A549 (cell line): ENCODE measurements at regions not wholly inside any gene's neighbourhood (a gene's known extent, or its start where the extent isn't known, plus 50 kb on each side); places are given as distances from the start of the nearest gene placed in this dataset.

Experiments used
- ATAC-seq, 2 experiments: fragments of 200-7000 bp in 1 of 2; fragments of >200 bp in 1 of 2; cut with Nextera tagmentation in 1 of 2; cut with Tn5 transposase in 1 of 2; 3 replicates each; pipeline versions ENCODE4 v1.8.0 to v1.9.1; 2018 to 2020; ENCODE audit warnings: mild to moderate bottlenecking in 1 of 2, moderate library complexity in 1 of 2
- CTCF ChIA-PET: fragments of 300-600 bp; sonication (Branson Sonifier 250); formaldehyde crosslinking; extraction: SDS; loops from one replicate; lab custom pipeline; 2021; ENCODE audit warnings: antibody characterized with exemption, inconsistent platforms; lab: Yijun Ruan, JAX
- POLR2A ChIA-PET: fragments of 350-600 bp; formaldehyde crosslinking; extraction: SDS; loops from one replicate; lab custom pipeline; 2021; ENCODE audit warnings: antibody characterized with exemption, inconsistent platforms; lab: Yijun Ruan, JAX
- DNase-seq, 2 experiments: peaks; one replicate each; pipeline versions ENCODE4 v3.0.0 to v3.0.0-alpha.2; 2011 to 2016; ENCODE audit warnings: low read depth in 1 of 2, low spot score in 1 of 2
- FAIRE-seq: peaks from 2 replicates; lab custom pipeline; 2011; peaks lifted over from hg19 to GRCh38; lab: Jason Lieb, UNC
- H3K27ac ChIP-seq, 2 experiments: fragments of >200 bp; sonication (Bioruptor Twin); formaldehyde crosslinking; 3 replicates each; pipeline ENCODE4 v1.5.1; 2016 to 2017
- H3K4me1 ChIP-seq: fragments of >200 bp; sonication (Bioruptor Twin); formaldehyde crosslinking; 3 replicates; pipeline ENCODE4 v1.6.1; 2016
- H3K4me2 ChIP-seq: fragments of >200 bp; sonication (Bioruptor Twin); formaldehyde crosslinking; 3 replicates; pipeline ENCODE4 v1.6.1; 2016
- H3K4me3 ChIP-seq: fragments of >200 bp; sonication (Bioruptor Twin); formaldehyde crosslinking; 3 replicates; pipeline ENCODE4 v1.5.1; 2016
- H3K9me3 ChIP-seq: fragments of >200 bp; sonication (Bioruptor Twin); formaldehyde crosslinking; 3 replicates; pipeline ENCODE4 v1.6.1; 2016
- ATOH8 ChIP-seq: fragments of 250-450 bp; sonication (Bioruptor Pico); IDR thresholded peaks from 2 replicates; pipeline ENCODE4 v1.5.0; 2020; ENCODE audit warnings: low read depth, mild to moderate bottlenecking, moderate library complexity
- BHLHE40 ChIP-seq: IDR thresholded peaks from 2 replicates; pipeline ENCODE4 v1.6.1; 2012; ENCODE audit warnings: low read depth, low read length, inconsistent platforms
- CBX2 ChIP-seq: fragments of 200-600 bp; sonication (generic); IDR thresholded peaks from 2 replicates; pipeline ENCODE4 v1.6.1; 2016; ENCODE audit warnings: low read depth, mild to moderate bottlenecking, borderline replicate concordance
- CEBPB ChIP-seq, 2 experiments: fragments of >200 bp in 1 of 2; sonication (Bioruptor Twin) in 1 of 2; formaldehyde crosslinking in 1 of 2; IDR thresholded peaks; 2 replicates each; pipeline ENCODE4 v1.6.1; 2012 to 2016
- CHD2 ChIP-seq: fragments of 150-350 bp; IDR thresholded peaks from 2 replicates; pipeline ENCODE4 v1.6.1; 2014; ENCODE audit warnings: low read length; ENCODE audit not compliant: partially characterized antibody
- CHD4 ChIP-seq: fragments of 200-600 bp; sonication (generic); IDR thresholded peaks from 2 replicates; pipeline ENCODE4 v1.6.1; 2016; ENCODE audit warnings: antibody characterized with exemption, mild to moderate bottlenecking, borderline replicate concordance
- EP300 ChIP-seq, 2 experiments: fragments of >200 bp; sonication (Bioruptor Twin); formaldehyde crosslinking; IDR thresholded peaks; 2 replicates in 1 of 2; 3 replicates in 1 of 2; pipeline ENCODE4 v1.6.1; 2016 to 2017
- FOSB ChIP-seq: fragments of 250-450 bp; sonication (Bioruptor Pico); IDR thresholded peaks from 2 replicates; pipeline ENCODE4 v1.5.0; 2020; ENCODE audit warnings: mild to moderate bottlenecking, moderate library complexity
- FOSL2 ChIP-seq, 2 experiments: fragments of 450-650 bp in 1 of 2; fragments of >200 bp in 1 of 2; sonication (Bioruptor Twin) in 1 of 2; formaldehyde crosslinking; IDR thresholded peaks; 2 replicates each; pipeline versions ENCODE4 v1.5.0 to v1.6.1; 2016 to 2020; ENCODE audit warnings: mild to moderate bottlenecking in 1 of 2, moderate library complexity in 1 of 2
- HDAC2 ChIP-seq: fragments of 200-600 bp; sonication (generic); IDR thresholded peaks from 2 replicates; pipeline ENCODE4 v1.6.1; 2016
- HES2 ChIP-seq: fragments of >200 bp; sonication (Bioruptor Twin); formaldehyde crosslinking; IDR thresholded peaks from 2 replicates; pipeline ENCODE4 v1.6.1; 2016
- HOXB5 ChIP-seq: fragments of 250-450 bp; sonication (Bioruptor Pico); IDR thresholded peaks from 2 replicates; pipeline ENCODE4 v1.5.0; 2020; ENCODE audit warnings: mild to moderate bottlenecking, moderate library complexity
- KDM1A ChIP-seq: fragments of 200-600 bp; sonication (generic); IDR thresholded peaks from 2 replicates; pipeline ENCODE4 v1.6.1; 2016; ENCODE audit warnings: low read depth, mild to moderate bottlenecking
- KDM5A ChIP-seq: fragments of 200-600 bp; sonication (generic); IDR thresholded peaks from 2 replicates; pipeline ENCODE4 v1.6.1; 2016; ENCODE audit warnings: antibody characterized with exemption, mild to moderate bottlenecking
- MAFK ChIP-seq: fragments of 450-650 bp; IDR thresholded peaks from 2 replicates; pipeline ENCODE4 v1.6.1; 2014; ENCODE audit not compliant: partially characterized antibody
- MYC ChIP-seq: IDR thresholded peaks from 2 replicates; pipeline ENCODE4 v1.6.1; 2012; ENCODE audit warnings: mild to moderate bottlenecking, inconsistent platforms, low read length, improper control_type of control experiment, borderline replicate concordance
- NR3C1 ChIP-seq: fragments of >200 bp; sonication (Bioruptor Twin); formaldehyde crosslinking; IDR thresholded peaks from 3 replicates; pipeline ENCODE4 v1.6.1; 2017
- POLR2AphosphoS2 ChIP-seq: conservative IDR thresholded peaks from 2 replicates; pipeline ENCODE4 v1.6.1; 2012; ENCODE audit warnings: low read length, improper control_type of control experiment, inconsistent platforms
- RFX5 ChIP-seq: fragments of 450-650 bp; IDR thresholded peaks from 2 replicates; pipeline ENCODE4 v1.7.1; 2014; ENCODE audit warnings: antibody characterized with exemption, mild to moderate bottlenecking, moderate library complexity
- RNF2 ChIP-seq: fragments of 200-600 bp; sonication (generic); IDR thresholded peaks from 2 replicates; pipeline ENCODE4 v1.6.1; 2016; ENCODE audit warnings: low read depth, mild to moderate bottlenecking, antibody characterized with exemption, moderate library complexity, borderline replicate concordance
- SMC3 ChIP-seq: fragments of >200 bp; sonication (Bioruptor Twin); formaldehyde crosslinking; IDR thresholded peaks from 3 replicates; pipeline ENCODE4 v1.6.1; 2018; ENCODE audit warnings: inconsistent platforms
- SREBF2 ChIP-seq: fragments of 450-650 bp; IDR thresholded peaks from 2 replicates; pipeline ENCODE4 v1.6.1; 2014; ENCODE audit warnings: mild to moderate bottlenecking, moderate library complexity
- TP53 ChIP-seq: fragments of 250-450 bp; sonication (Bioruptor Pico); IDR thresholded peaks from 2 replicates; pipeline ENCODE4 v1.5.0; 2021; ENCODE audit warnings: mild to moderate bottlenecking, moderate library complexity
- ZC3H11A ChIP-seq: fragments of 450-650 bp; IDR thresholded peaks from 2 replicates; pipeline ENCODE4 v1.6.1; 2014; ENCODE audit warnings: antibody characterized with exemption, mild to moderate bottlenecking
- ZFP36 ChIP-seq: fragments of 450-650 bp; IDR thresholded peaks from 2 replicates; pipeline ENCODE4 v1.6.1; 2014; ENCODE audit warnings: borderline replicate concordance; ENCODE audit not compliant: partially characterized antibody
- ZNF302 ChIP-seq: fragments of 250-450 bp; sonication (Bioruptor Pico); IDR thresholded peaks from 2 replicates; pipeline ENCODE4 v1.9.0; 2021; ENCODE audit warnings: inconsistent platforms, mild to moderate bottlenecking, moderate library complexity
- WGBS: methylation state at CpG from one replicate; pipeline ENCODE4 v1.1.6; 2017; ENCODE audit errors: missing lambda C conversion rate; 5-methylcytosine and 5-hydroxymethylcytosine counted together

GRCh38 chr20:50335866-50336265, 145.2 kb downstream of the CEBPB start:
- CTCF ChIA-PET: interaction anchor here (0.9 to 2.6 kb wide), 3 partner anchors 15 to 145 kb away, joined by 3 to 6 read pairs (median 3); no protein-coding TSS in a partner anchor
- POLR2A ChIA-PET: no interaction called here
- TF ChIP-seq FOSL2 (IDR thresholded peaks at IDR 0.05): no peak
- TF ChIP-seq FOSL2 (CRISPR knock-in tag; IDR thresholded peaks at IDR 0.05): no peak
- TF ChIP-seq CEBPB (IDR thresholded peaks at IDR 0.05): no peak
- no peak for TF ChIP-seq ATOH8 (CRISPR knock-in tag)
- DNase-seq: no peak
- peak overlapping the region in 1 of 2 experiments; percentile 3; a peak in 1 of 6 replicates for H3K27ac ChIP-seq
- H3K9me3 ChIP-seq: no peaks in the 10 kb centered on the region
- H3K4me1 ChIP-seq: peaks cover 41% of the 10 kb centered on the region
- WGBS: 87% methylated on average over 7 of the region's 7 CpGs
- no peak overlapping the region for H3K4me2 ChIP-seq
- no peak for FAIRE-seq
- ATAC-seq: no peak
- H3K4me3 ChIP-seq: no peak overlapping the region

GRCh38 chr20:50336661-50337060, 146.0 kb downstream of the CEBPB start:
- no peaks in the 10 kb centered on the region for H3K9me3 ChIP-seq
- TF ChIP-seq ZFP36 (no peak), MAFK (no peak), BHLHE40 (no peak), CHD2 (no peak), EP300 (IDR thresholded peaks at IDR 0.05) (no peak), NR3C1 (no peak)
- WGBS: 76% methylated on average over 6 of the region's 6 CpGs
- no peak for FAIRE-seq
- no peak overlapping the region for H3K4me2 ChIP-seq
- H3K27ac ChIP-seq: no peak overlapping the region
- no peak overlapping the region for H3K4me3 ChIP-seq
- H3K4me1 ChIP-seq: peaks cover 34% of the 10 kb centered on the region
- no peak for ATAC-seq
- CTCF ChIA-PET: interaction anchor here (2.6 kb wide), 1 partner anchor 15 kb away, joined by 6 read pairs; no protein-coding TSS in a partner anchor
- POLR2A ChIA-PET: no interaction called here
- no peak for DNase-seq

- FAIRE-seq (no peak), DNase-seq (no peak), ATAC-seq (no peak)
- Histone ChIP-seq H3K4me3 (no peak overlapping the region), H3K4me1 (peaks cover 24% of the 10 kb centered on the region), H3K4me2 (no peak overlapping the region), H3K27ac (peak overlapping the region in 1 of 2 experiments; percentile 67; a peak in 1 of 6 replicates), H3K9me3 (no peaks in the 10 kb centered on the region)
- CTCF ChIA-PET: interaction anchor here (0.9 to 1.8 kb wide), 5 partner anchors 8 to 37 kb away, joined by 3 to 6 read pairs (median 4); no protein-coding TSS in a partner anchor
- POLR2A ChIA-PET: no interaction called here
- no peak for TF ChIP-seq SREBF2
- TF ChIP-seq HOXB5 (CRISPR knock-in tag): no peak
- TF ChIP-seq HES2: no peak
- TF ChIP-seq ZNF302: no peak
- no peak for TF ChIP-seq EP300 (IDR thresholded peaks at IDR 0.05)
- TF ChIP-seq ZC3H11A: no peak
- TF ChIP-seq MYC: no peak
- TF ChIP-seq FOSB: no peak
- no peak for TF ChIP-seq SMC3
- no peak for TF ChIP-seq POLR2AphosphoS2
- TF ChIP-seq TP53: no peak
- no peak for TF ChIP-seq CHD4
- TF ChIP-seq CBX2: no peak
- no peak for TF ChIP-seq KDM1A
- TF ChIP-seq RFX5: no peak
- no peak for TF ChIP-seq HDAC2
- no peak for TF ChIP-seq MAFK
- no peak for TF ChIP-seq RNF2
- TF ChIP-seq KDM5A: no peak
- 88% methylated on average over 13 of the region's 13 CpGs for WGBS
Observed at GRCh38 chr20:50337521-50338466, 147.2 kb downstream of the CEBPB start.
